ENCODE measurements at regions not wholly inside any gene's neighbourhood (a gene's known extent, or its start where the extent isn't known, plus 50 kb on each side); places are given as distances from the start of the nearest gene placed in this dataset.

- Mint-ChIP-seq H3K4me1 (no peaks in the 10 kb centered on the region), H3K9me3 (peaks cover 5% of the 10 kb centered on the region), H3K4me3 (no peak overlapping the region), H3K27me3 (peaks cover 21% of the 10 kb centered on the region), H3K36me3 (ENCODE audit: insufficient read depth) (no peaks in the 10 kb centered on the region), H3K27ac (ENCODE audit: low read depth) (no peak overlapping the region)
- ATAC-seq (replicated peaks; ENCODE audit: extremely low read depth, poor library complexity, severe bottlenecking) (no peak), DNase-seq (ENCODE audit: low spot score in 2 of 2) (no peak)
Measured at GRCh38 chr2:136539355-136539754, 226.0 kb upstream of the THSD7B start.

GRCh38 chr2:136538489-136538888, 226.9 kb upstream of the THSD7B start:
- Mint-ChIP-seq H3K27me3 (peaks cover 23% of the 10 kb centered on the region), H3K36me3 (ENCODE audit: insufficient read depth) (no peaks in the 10 kb centered on the region), H3K4me1 (no peaks in the 10 kb centered on the region), H3K27ac (ENCODE audit: low read depth) (no peak overlapping the region), H3K9me3 (peaks cover 5% of the 10 kb centered on the region), H3K4me3 (no peak overlapping the region)
- DNase-seq (ENCODE audit: low spot score in 2 of 2) (no peak), ATAC-seq (replicated peaks; ENCODE audit: extremely low read depth, poor library complexity, severe bottlenecking) (no peak)

GRCh38 chr2:136534811-136535210, 230.5 kb upstream of the THSD7B start:
- ATAC-seq (replicated peaks; ENCODE audit: extremely low read depth, poor library complexity, severe bottlenecking): no peak
- Mint-ChIP-seq H3K27me3 (peaks cover 17% of the 10 kb centered on the region), H3K4me1 (no peaks in the 10 kb centered on the region)

GRCh38 chr2:136532171-136532570, 233.2 kb upstream of the THSD7B start:
- no peak overlapping the region for H3K27ac Mint-ChIP-seq (ENCODE audit: low read depth)
- DNase-seq (ENCODE audit: low spot score in 2 of 2) (no peak), ATAC-seq (replicated peaks; ENCODE audit: extremely low read depth, poor library complexity, severe bottlenecking) (no peak)
- peaks cover 28% of the 10 kb centered on the region for H3K27me3 Mint-ChIP-seq
- no peaks in the 10 kb centered on the region for H3K36me3 Mint-ChIP-seq (ENCODE audit: insufficient read depth)
- no peaks in the 10 kb centered on the region for H3K4me1 Mint-ChIP-seq
- H3K9me3 Mint-ChIP-seq: no peaks in the 10 kb centered on the region
- no peak overlapping the region for H3K4me3 Mint-ChIP-seq

More at GRCh38 chr2:136534811-136535210, 230.5 kb upstream of the THSD7B start:
- no peak for DNase-seq (ENCODE audit: low spot score in 2 of 2)
- Mint-ChIP-seq H3K9me3 (peaks cover 5% of the 10 kb centered on the region), H3K36me3 (ENCODE audit: insufficient read depth) (no peaks in the 10 kb centered on the region), H3K4me3 (no peak overlapping the region), H3K27ac (ENCODE audit: low read depth) (no peak overlapping the region)

- DNase-seq (ENCODE audit: low spot score in 2 of 2): no peak
- no peak for ATAC-seq (replicated peaks; ENCODE audit: extremely low read depth, poor library complexity, severe bottlenecking)
- no peaks in the 10 kb centered on the region for H3K4me1 Mint-ChIP-seq
- H3K27me3 Mint-ChIP-seq: peaks cover 28% of the 10 kb centered on the region
- H3K4me3 Mint-ChIP-seq: no peak overlapping the region
- no peaks in the 10 kb centered on the region for H3K9me3 Mint-ChIP-seq
- no peak overlapping the region for H3K27ac Mint-ChIP-seq (ENCODE audit: low read depth)
- H3K36me3 Mint-ChIP-seq (ENCODE audit: insufficient read depth): no peaks in the 10 kb centered on the region
Measured at GRCh38 chr2:136531731-136532130, 233.6 kb upstream of the THSD7B start.

- Mint-ChIP-seq H3K27ac (ENCODE audit: low read depth) (no peak overlapping the region), H3K36me3 (ENCODE audit: insufficient read depth) (no peaks in the 10 kb centered on the region), H3K9me3 (no peaks in the 10 kb centered on the region), H3K4me1 (no peaks in the 10 kb centered on the region), H3K4me3 (no peak overlapping the region), H3K27me3 (peaks cover 27% of the 10 kb centered on the region)
- no peak for DNase-seq (ENCODE audit: low spot score in 2 of 2)
- no peak for ATAC-seq (replicated peaks; ENCODE audit: extremely low read depth, poor library complexity, severe bottlenecking)
Measured at GRCh38 chr2:136530146-136530545, 235.2 kb upstream of the THSD7B start.

- Mint-ChIP-seq H3K36me3 (ENCODE audit: insufficient read depth) (no peaks in the 10 kb centered on the region), H3K27ac (ENCODE audit: low read depth) (no peak overlapping the region), H3K4me1 (no peaks in the 10 kb centered on the region), H3K27me3 (peaks cover 19% of the 10 kb centered on the region), H3K4me3 (no peak overlapping the region), H3K9me3 (no peaks in the 10 kb centered on the region)
- no peak for DNase-seq (ENCODE audit: low spot score in 2 of 2)
- ATAC-seq (replicated peaks; ENCODE audit: extremely low read depth, poor library complexity, severe bottlenecking): no peak
Measured at GRCh38 chr2:136527560-136527959, 237.8 kb upstream of the THSD7B start.

- Mint-ChIP-seq H3K4me3 (no peak overlapping the region), H3K27me3 (peaks cover 38% of the 10 kb centered on the region), H3K36me3 (ENCODE audit: insufficient read depth) (no peaks in the 10 kb centered on the region), H3K4me1 (no peaks in the 10 kb centered on the region), H3K27ac (ENCODE audit: low read depth) (no peak overlapping the region), H3K9me3 (no peaks in the 10 kb centered on the region)
- DNase-seq (ENCODE audit: low spot score in 2 of 2) (no peak), ATAC-seq (replicated peaks; ENCODE audit: extremely low read depth, poor library complexity, severe bottlenecking) (no peak)
Measured at GRCh38 chr2:136522724-136523123, 242.6 kb upstream of the THSD7B start.

GRCh38 chr2:136517716-136518115, 247.6 kb upstream of the THSD7B start:
- Mint-ChIP-seq H3K27ac (ENCODE audit: low read depth) (no peak overlapping the region), H3K9me3 (no peaks in the 10 kb centered on the region), H3K4me1 (no peaks in the 10 kb centered on the region), H3K36me3 (ENCODE audit: insufficient read depth) (no peaks in the 10 kb centered on the region), H3K27me3 (peaks cover 85% of the 10 kb centered on the region), H3K4me3 (no peak overlapping the region)
- ATAC-seq (replicated peaks; ENCODE audit: extremely low read depth, poor library complexity, severe bottlenecking) (no peak), DNase-seq (ENCODE audit: low spot score in 2 of 2) (no peak)

- H3K9me3 Mint-ChIP-seq: no peaks in the 10 kb centered on the region
- H3K4me3 Mint-ChIP-seq: no peak overlapping the region
- no peak overlapping the region for H3K27ac Mint-ChIP-seq (ENCODE audit: low read depth)
- H3K27me3 Mint-ChIP-seq: peaks cover 46% of the 10 kb centered on the region
- ATAC-seq (replicated peaks; ENCODE audit: extremely low read depth, poor library complexity, severe bottlenecking) (no peak), DNase-seq (ENCODE audit: low spot score in 2 of 2) (no peak)
- H3K36me3 Mint-ChIP-seq (ENCODE audit: insufficient read depth): no peaks in the 10 kb centered on the region
- no peaks in the 10 kb centered on the region for H3K4me1 Mint-ChIP-seq
Measured at GRCh38 chr2:136510244-136510643, 255.1 kb upstream of the THSD7B start.

GRCh38 chr2:136505462-136505861, 259.9 kb upstream of the THSD7B start:
- Mint-ChIP-seq H3K9me3 (no peaks in the 10 kb centered on the region), H3K27ac (ENCODE audit: low read depth) (no peak overlapping the region), H3K27me3 (peaks cover 22% of the 10 kb centered on the region), H3K4me1 (no peaks in the 10 kb centered on the region), H3K4me3 (no peak overlapping the region), H3K36me3 (ENCODE audit: insufficient read depth) (no peaks in the 10 kb centered on the region)
- DNase-seq (ENCODE audit: low spot score in 2 of 2) (no peak), ATAC-seq (replicated peaks; ENCODE audit: extremely low read depth, poor library complexity, severe bottlenecking) (no peak)

GRCh38 chr2:136502660-136503059, 262.7 kb upstream of the THSD7B start:
- Mint-ChIP-seq H3K27ac (ENCODE audit: low read depth) (no peak overlapping the region), H3K4me3 (no peak overlapping the region), H3K36me3 (ENCODE audit: insufficient read depth) (no peaks in the 10 kb centered on the region), H3K9me3 (no peaks in the 10 kb centered on the region), H3K27me3 (peaks cover 22% of the 10 kb centered on the region), H3K4me1 (no peaks in the 10 kb centered on the region)
- no peak for ATAC-seq (replicated peaks; ENCODE audit: extremely low read depth, poor library complexity, severe bottlenecking)
- DNase-seq (ENCODE audit: low spot score in 2 of 2): no peak

- no peak for ATAC-seq (replicated peaks; ENCODE audit: extremely low read depth, poor library complexity, severe bottlenecking)
- H3K4me1 Mint-ChIP-seq: no peaks in the 10 kb centered on the region
- H3K9me3 Mint-ChIP-seq: no peaks in the 10 kb centered on the region
Measured at GRCh38 chr2:136497709-136498108, 267.6 kb upstream of the THSD7B start.

GRCh38 chr2:136496966-136497365, 268.4 kb upstream of the THSD7B start:
- no peaks in the 10 kb centered on the region for H3K36me3 Mint-ChIP-seq (ENCODE audit: insufficient read depth)
- H3K27ac Mint-ChIP-seq (ENCODE audit: low read depth): no peak overlapping the region
- H3K4me3 Mint-ChIP-seq: no peak overlapping the region
- peaks cover under 1% of the 10 kb centered on the region for H3K9me3 Mint-ChIP-seq
- DNase-seq (ENCODE audit: low spot score in 2 of 2) (no peak), ATAC-seq (replicated peaks; ENCODE audit: extremely low read depth, poor library complexity, severe bottlenecking) (no peak)
- H3K4me1 Mint-ChIP-seq: no peaks in the 10 kb centered on the region
- H3K27me3 Mint-ChIP-seq: peaks cover 70% of the 10 kb centered on the region

More at GRCh38 chr2:136497709-136498108, 267.6 kb upstream of the THSD7B start:
- Mint-ChIP-seq H3K27me3 (peaks cover 63% of the 10 kb centered on the region), H3K27ac (ENCODE audit: low read depth) (no peak overlapping the region), H3K4me3 (no peak overlapping the region), H3K36me3 (ENCODE audit: insufficient read depth) (no peaks in the 10 kb centered on the region)
- DNase-seq (ENCODE audit: low spot score in 2 of 2): no peak

All from central memory CD8-positive, alpha-beta T cell (primary cell).